ENCODE measurements at regions not wholly inside any gene's neighbourhood (a gene's known extent, or its start where the extent isn't known, plus 50 kb on each side); places are given as distances from the start of the nearest gene placed in this dataset.

DNA sequence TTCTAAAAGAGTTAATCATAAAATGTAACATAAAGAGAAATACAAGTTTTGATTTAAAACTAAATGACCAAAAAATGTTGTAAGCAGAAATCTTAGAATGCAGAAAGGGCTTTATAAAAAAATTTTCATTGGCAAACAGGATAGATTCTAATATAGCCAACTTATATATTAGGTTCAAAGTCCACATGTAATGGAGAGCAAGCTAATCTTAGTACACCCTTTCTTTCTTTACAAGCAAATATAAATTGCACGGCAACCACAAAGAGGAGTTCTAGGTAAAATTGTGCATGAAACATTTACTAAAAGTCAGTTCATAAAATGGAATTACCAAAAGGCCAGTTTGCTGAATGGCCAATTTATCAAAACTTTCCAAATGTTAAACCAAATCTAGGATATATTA lies 130.6 kb downstream of the NOL4 start:
- TF ChIP-seq, protein P1, sequence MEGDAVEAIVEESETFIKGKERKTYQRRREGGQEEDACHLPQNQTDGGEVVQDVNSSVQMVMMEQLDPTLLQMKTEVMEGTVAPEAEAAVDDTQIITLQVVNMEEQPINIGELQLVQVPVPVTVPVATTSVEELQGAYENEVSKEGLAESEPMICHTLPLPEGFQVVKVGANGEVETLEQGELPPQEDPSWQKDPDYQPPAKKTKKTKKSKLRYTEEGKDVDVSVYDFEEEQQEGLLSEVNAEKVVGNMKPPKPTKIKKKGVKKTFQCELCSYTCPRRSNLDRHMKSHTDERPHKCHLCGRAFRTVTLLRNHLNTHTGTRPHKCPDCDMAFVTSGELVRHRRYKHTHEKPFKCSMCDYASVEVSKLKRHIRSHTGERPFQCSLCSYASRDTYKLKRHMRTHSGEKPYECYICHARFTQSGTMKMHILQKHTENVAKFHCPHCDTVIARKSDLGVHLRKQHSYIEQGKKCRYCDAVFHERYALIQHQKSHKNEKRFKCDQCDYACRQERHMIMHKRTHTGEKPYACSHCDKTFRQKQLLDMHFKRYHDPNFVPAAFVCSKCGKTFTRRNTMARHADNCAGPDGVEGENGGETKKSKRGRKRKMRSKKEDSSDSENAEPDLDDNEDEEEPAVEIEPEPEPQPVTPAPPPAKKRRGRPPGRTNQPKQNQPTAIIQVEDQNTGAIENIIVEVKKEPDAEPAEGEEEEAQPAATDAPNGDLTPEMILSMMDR (IDR thresholded peaks at IDR 0.05; ENCODE audit: low read depth, low read length, missing input control): no peak
- TF ChIP-seq, protein P2, sequence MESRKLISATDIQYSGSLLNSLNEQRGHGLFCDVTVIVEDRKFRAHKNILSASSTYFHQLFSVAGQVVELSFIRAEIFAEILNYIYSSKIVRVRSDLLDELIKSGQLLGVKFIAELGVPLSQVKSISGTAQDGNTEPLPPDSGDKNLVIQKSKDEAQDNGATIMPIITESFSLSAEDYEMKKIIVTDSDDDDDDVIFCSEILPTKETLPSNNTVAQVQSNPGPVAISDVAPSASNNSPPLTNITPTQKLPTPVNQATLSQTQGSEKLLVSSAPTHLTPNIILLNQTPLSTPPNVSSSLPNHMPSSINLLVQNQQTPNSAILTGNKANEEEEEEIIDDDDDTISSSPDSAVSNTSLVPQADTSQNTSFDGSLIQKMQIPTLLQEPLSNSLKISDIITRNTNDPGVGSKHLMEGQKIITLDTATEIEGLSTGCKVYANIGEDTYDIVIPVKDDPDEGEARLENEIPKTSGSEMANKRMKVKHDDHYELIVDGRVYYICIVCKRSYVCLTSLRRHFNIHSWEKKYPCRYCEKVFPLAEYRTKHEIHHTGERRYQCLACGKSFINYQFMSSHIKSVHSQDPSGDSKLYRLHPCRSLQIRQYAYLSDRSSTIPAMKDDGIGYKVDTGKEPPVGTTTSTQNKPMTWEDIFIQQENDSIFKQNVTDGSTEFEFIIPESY (IDR thresholded peaks at IDR 0.05): no peak
- TF ChIP-seq, protein P3, sequence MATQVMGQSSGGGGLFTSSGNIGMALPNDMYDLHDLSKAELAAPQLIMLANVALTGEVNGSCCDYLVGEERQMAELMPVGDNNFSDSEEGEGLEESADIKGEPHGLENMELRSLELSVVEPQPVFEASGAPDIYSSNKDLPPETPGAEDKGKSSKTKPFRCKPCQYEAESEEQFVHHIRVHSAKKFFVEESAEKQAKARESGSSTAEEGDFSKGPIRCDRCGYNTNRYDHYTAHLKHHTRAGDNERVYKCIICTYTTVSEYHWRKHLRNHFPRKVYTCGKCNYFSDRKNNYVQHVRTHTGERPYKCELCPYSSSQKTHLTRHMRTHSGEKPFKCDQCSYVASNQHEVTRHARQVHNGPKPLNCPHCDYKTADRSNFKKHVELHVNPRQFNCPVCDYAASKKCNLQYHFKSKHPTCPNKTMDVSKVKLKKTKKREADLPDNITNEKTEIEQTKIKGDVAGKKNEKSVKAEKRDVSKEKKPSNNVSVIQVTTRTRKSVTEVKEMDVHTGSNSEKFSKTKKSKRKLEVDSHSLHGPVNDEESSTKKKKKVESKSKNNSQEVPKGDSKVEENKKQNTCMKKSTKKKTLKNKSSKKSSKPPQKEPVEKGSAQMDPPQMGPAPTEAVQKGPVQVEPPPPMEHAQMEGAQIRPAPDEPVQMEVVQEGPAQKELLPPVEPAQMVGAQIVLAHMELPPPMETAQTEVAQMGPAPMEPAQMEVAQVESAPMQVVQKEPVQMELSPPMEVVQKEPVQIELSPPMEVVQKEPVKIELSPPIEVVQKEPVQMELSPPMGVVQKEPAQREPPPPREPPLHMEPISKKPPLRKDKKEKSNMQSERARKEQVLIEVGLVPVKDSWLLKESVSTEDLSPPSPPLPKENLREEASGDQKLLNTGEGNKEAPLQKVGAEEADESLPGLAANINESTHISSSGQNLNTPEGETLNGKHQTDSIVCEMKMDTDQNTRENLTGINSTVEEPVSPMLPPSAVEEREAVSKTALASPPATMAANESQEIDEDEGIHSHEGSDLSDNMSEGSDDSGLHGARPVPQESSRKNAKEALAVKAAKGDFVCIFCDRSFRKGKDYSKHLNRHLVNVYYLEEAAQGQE (IDR thresholded peaks at IDR 0.05): no peak
- TF ChIP-seq SP1 (IDR thresholded peaks at IDR 0.05) (no peak), RAD21 (IDR thresholded peaks at IDR 0.05) (no peak), GABPA (IDR thresholded peaks at IDR 0.05 in 1 of 2, conservative IDR thresholded peaks at IDR 0.05 in 1 of 2) (no peak), TAF1 (conservative IDR thresholded peaks at IDR 0.05) (no peak), YY1 (IDR thresholded peaks at IDR 0.05) (no peak), JUND (IDR thresholded peaks at IDR 0.05) (no peak)
- TF ChIP-seq, protein P4, sequence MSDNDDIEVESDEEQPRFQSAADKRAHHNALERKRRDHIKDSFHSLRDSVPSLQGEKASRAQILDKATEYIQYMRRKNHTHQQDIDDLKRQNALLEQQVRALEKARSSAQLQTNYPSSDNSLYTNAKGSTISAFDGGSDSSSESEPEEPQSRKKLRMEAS (IDR thresholded peaks at IDR 0.05): no peak
- TF ChIP-seq, protein P5, sequence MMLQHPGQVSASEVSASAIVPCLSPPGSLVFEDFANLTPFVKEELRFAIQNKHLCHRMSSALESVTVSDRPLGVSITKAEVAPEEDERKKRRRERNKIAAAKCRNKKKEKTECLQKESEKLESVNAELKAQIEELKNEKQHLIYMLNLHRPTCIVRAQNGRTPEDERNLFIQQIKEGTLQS (IDR thresholded peaks at IDR 0.05): no peak
